A673 (cell line): ENCODE measurements at regions not wholly inside any gene's neighbourhood (a gene's known extent, or its start where the extent isn't known, plus 50 kb on each side); places are given as distances from the start of the nearest gene placed in this dataset.

Experiments used
- BruUV-seq: library from RNA; stranded (reverse); fragments of 400-500 nt; replicated peaks from 2 replicates; lab custom pipeline; 2021; lab: Mats Ljungman, UMichigan
- CTCF ChIA-PET: fragments of 300-600 bp; sonication (Branson Sonifier 250); formaldehyde crosslinking; loops from one replicate; lab custom pipeline; 2022; ENCODE audit warnings: antibody characterized with exemption; lab: Charles Lee
- POLR2A ChIA-PET: fragments of 300-600 bp; sonication (Branson Sonifier 250); formaldehyde crosslinking; loops from one replicate; lab custom pipeline; 2022; ENCODE audit warnings: antibody characterized with exemption; ENCODE audit not compliant: low non-redundant PET; lab: Charles Lee
- DNase-seq: peaks from one replicate; pipeline ENCODE4 v3.0.0-alpha.2; 2015; ENCODE audit warnings: low spot score
- H3K27ac ChIP-seq: fragments of 200-600 bp; sonication (generic); 2 replicates; pipeline ENCODE4 v1.5.1; 2016; ENCODE audit warnings: mixed run types, low read depth, mild to moderate bottlenecking, mixed read lengths, antibody characterized with exemption, low read length; ENCODE audit not compliant: poor library complexity, severe bottlenecking
- H3K27me3 ChIP-seq: fragments of 200-600 bp; sonication (generic); replicated peaks from 2 replicates; pipeline ENCODE4 v1.6.1; 2017; ENCODE audit warnings: mixed run types, low read depth, mild to moderate bottlenecking, mixed read lengths, antibody characterized with exemption, low read length; ENCODE audit not compliant: insufficient read depth, poor library complexity
- H3K36me3 ChIP-seq: fragments of 200-600 bp; sonication (generic); 2 replicates; pipeline ENCODE4 v1.6.1; 2016; ENCODE audit warnings: mixed run types, mild to moderate bottlenecking, mixed read lengths, antibody characterized with exemption, low read length; ENCODE audit not compliant: insufficient read depth, poor library complexity, severe bottlenecking
- H3K4me1 ChIP-seq: fragments of 200-600 bp; sonication (generic); 2 replicates; pipeline ENCODE4 v1.6.1; 2017; ENCODE audit warnings: mixed run types, mild to moderate bottlenecking, mixed read lengths, antibody characterized with exemption, low read length; ENCODE audit not compliant: insufficient read depth, poor library complexity, severe bottlenecking
- H3K4me3 ChIP-seq: fragments of 200-600 bp; sonication (generic); 2 replicates; pipeline ENCODE4 v1.5.1; 2016; ENCODE audit warnings: low read depth, mixed run types, mild to moderate bottlenecking, mixed read lengths, low read length; ENCODE audit not compliant: poor library complexity, severe bottlenecking
- H3K9me3 ChIP-seq: fragments of 200-600 bp; sonication (generic); 2 replicates; pipeline ENCODE4 v1.6.1; 2016; ENCODE audit warnings: mixed run types, low read depth, mild to moderate bottlenecking, mixed read lengths, antibody characterized with exemption, low read length; ENCODE audit not compliant: poor library complexity, severe bottlenecking
- EZH2 ChIP-seq: fragments of 200-600 bp; sonication (generic); IDR thresholded peaks from 2 replicates; pipeline ENCODE4 v1.6.1; 2017; ENCODE audit warnings: borderline replicate concordance, low read depth, mild to moderate bottlenecking, mixed read lengths, antibody characterized with exemption, low read length; ENCODE audit not compliant: poor library complexity, severe bottlenecking
- intact Hi-C: fragments of 100-400 bp; cut with micrococcal nuclease; formaldehyde crosslinking; loops from one replicate; pipeline ENCODE4 v1.10.0; 2022; ENCODE audit not compliant: unreplicated experiment
- TF ChIP-seq, protein P1 (sequence below): fragments of 300-800, 200-600 bp; sonication (generic); conservative IDR thresholded peaks from 2 replicates; pipeline ENCODE4 v1.5.1; 2017; ENCODE audit warnings: low read depth, mild to moderate bottlenecking, antibody characterized with exemption, low read length, moderate library complexity, mixed read lengths

DNA sequence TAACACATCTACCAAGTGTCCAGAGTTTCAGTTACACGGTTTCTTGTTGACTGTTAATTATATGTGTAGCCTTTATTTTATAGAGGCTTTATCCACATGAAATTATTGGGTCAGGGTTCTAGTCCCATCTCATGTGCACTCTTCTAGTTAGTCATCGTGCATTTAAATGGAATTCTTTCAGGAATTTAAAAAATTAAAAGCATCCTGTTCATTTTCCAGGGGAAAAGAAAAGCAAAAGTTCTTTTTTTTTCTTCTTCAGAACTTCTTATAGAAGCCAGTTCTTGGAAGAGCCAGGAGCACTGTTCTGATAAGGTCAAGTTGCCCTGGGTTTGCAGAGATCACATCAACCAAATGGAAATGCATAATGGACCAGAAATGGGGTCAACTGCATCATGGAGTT, 324.7 kb downstream of the INHBA start:
- Histone ChIP-seq H3K9me3 (no peaks in the 10 kb centered on the region), H3K27me3 (no peaks in the 10 kb centered on the region), H3K27ac (no peak overlapping the region), H3K36me3 (no peaks in the 10 kb centered on the region), H3K4me1 (no peaks in the 10 kb centered on the region), H3K4me3 (no peak overlapping the region)
- no peak for TF ChIP-seq EZH2
- TF ChIP-seq, protein P1, sequence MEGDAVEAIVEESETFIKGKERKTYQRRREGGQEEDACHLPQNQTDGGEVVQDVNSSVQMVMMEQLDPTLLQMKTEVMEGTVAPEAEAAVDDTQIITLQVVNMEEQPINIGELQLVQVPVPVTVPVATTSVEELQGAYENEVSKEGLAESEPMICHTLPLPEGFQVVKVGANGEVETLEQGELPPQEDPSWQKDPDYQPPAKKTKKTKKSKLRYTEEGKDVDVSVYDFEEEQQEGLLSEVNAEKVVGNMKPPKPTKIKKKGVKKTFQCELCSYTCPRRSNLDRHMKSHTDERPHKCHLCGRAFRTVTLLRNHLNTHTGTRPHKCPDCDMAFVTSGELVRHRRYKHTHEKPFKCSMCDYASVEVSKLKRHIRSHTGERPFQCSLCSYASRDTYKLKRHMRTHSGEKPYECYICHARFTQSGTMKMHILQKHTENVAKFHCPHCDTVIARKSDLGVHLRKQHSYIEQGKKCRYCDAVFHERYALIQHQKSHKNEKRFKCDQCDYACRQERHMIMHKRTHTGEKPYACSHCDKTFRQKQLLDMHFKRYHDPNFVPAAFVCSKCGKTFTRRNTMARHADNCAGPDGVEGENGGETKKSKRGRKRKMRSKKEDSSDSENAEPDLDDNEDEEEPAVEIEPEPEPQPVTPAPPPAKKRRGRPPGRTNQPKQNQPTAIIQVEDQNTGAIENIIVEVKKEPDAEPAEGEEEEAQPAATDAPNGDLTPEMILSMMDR: no peak
- no TSS peak for BruUV-seq
- intact Hi-C loops: loop anchor here (5.0 kb wide), 1 partner anchor 376 kb away; no protein-coding TSS in a partner anchor
- POLR2A ChIA-PET: no interaction called here
- CTCF ChIA-PET: no interaction called here
- no peak for DNase-seq

DNA sequence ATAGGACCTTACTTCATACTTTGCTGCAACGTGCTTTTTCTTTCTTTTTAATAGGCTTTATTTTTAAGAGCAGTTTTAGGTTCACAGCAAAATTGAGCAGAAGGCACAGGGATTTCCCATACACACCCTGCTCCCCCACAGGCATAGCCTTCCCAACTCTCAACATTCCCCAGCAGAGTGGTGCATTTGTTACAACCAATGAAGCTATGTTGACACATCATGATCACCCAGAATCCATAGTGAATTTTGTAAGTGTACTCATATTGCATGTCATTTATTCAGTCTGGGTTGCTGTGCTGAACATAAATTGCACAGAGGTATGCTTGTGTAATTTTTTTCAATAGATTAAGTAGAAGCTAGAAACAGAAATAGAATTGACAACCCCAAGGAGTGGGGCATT, 327.3 kb downstream of the INHBA start:
- no peaks in the 10 kb centered on the region for H3K36me3 ChIP-seq
- no peak for DNase-seq
- intact Hi-C loops: loop anchor here (5.0 kb wide), 1 partner anchor 373 kb away; no protein-coding TSS in a partner anchor
- no peak overlapping the region for H3K4me3 ChIP-seq
- no peak overlapping the region for H3K27ac ChIP-seq
- no peaks in the 10 kb centered on the region for H3K4me1 ChIP-seq
- no TSS peak for BruUV-seq
- no peak for TF ChIP-seq EZH2
- TF ChIP-seq, protein P1: no peak
- ChIA-PET CTCF (no interaction called here), POLR2A (no interaction called here)
- no peaks in the 10 kb centered on the region for H3K27me3 ChIP-seq
- H3K9me3 ChIP-seq: no peaks in the 10 kb centered on the region

DNA sequence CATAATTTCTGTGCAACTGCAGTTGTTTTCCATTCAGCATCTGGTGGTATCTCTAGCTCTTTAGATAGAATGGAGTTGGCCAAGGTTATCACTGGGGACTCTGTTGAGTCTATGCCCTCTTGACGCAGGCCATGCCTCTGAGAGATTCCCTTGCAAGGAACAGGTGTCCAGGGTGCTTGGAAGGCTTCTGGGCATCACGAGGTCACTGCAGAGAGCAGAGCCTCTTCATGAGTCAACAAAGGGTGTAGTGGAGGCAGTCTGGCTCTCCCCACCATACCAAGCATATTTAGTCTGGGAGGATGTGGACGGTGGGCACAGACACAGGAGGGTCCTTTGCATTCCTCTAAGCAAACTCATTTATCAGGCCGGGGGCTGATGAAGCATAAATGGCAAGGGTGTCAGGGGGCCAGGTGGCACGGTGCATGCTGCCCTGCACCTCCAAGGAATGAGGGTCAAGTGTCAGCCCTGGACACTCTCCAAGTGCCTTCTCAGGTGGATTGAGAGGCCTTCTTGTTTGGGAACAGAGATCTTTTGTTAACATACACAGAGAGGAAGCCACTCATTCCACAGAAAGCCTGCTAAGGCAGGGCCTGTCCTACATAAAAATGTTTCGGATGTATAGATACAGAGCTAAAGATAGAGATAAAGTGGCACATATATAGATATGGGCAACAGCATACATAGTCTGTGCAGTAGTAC, 328.6 kb downstream of the INHBA start:
- Histone ChIP-seq H3K4me1 (no peaks in the 10 kb centered on the region), H3K36me3 (no peaks in the 10 kb centered on the region), H3K27ac (no peak overlapping the region), H3K9me3 (no peaks in the 10 kb centered on the region), H3K4me3 (no peak overlapping the region), H3K27me3 (no peaks in the 10 kb centered on the region)
- CTCF ChIA-PET: no interaction called here
- no peak for TF ChIP-seq EZH2
- TF ChIP-seq, protein P1: no peak
- no peak for DNase-seq
- POLR2A ChIA-PET: no interaction called here
- intact Hi-C loops: no loop called here
- no TSS peak for BruUV-seq
